CD4-positive, alpha-beta T cell treated with Interleukin-17A for 1 hour (primary cell): ENCODE measurements at regions not wholly inside any gene's neighbourhood (a gene's known extent, or its start where the extent isn't known, plus 50 kb on each side); places are given as distances from the start of the nearest gene placed in this dataset.

Source experiments
- DNase-seq: peaks from one replicate; pipeline ENCODE4 v3.0.0-alpha.2; 2020

DNA sequence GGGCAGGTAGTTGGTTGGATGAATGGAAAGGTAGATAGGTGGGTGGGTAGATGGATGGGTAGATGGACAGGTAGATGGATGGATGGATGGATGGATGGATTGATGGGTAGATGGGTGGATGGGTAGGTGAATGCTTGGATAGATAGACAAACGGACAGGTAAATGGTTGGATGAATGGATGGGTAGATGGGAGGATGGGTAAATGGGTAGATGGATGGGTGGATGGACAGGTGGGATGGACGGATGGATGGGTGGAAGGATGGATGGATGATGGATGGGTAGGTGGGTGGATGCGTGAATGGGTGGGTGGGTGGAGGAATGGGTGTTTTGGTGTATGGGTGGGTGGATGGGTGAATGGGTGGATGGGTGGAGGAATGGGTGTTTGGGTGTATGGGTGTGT lies 50.1 kb upstream of the ASAP2 start:
- DNase-seq: no peak

- no peak for DNase-seq
Observed at GRCh38 chr2:9154061-9154460, 52.6 kb upstream of the ASAP2 start.

DNA sequence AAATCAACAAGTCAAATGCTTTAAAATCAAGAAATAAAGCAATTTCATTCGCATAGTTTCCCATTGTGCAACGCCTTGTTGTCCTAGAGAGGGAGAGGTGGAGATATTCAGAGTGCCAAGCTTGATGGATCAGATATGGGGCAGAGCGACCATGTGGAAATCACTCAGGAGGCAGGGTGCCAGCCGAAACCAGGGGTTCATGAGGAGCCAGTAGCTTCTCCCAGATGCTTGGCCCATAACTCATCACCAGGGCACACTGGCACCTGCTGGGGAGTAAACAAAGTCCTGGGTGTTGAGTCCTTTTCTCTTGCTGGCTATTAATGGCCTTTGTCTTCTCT lies 53.0 kb upstream of the ASAP2 start:
- DNase-seq: no peak

GRCh38 chr2:9152975-9153642 lies 53.5 kb upstream of the ASAP2 start:
- no peak for DNase-seq

GRCh38 chr2:9150906-9151305 lies 55.7 kb upstream of the ASAP2 start:
- no peak for DNase-seq

DNA sequence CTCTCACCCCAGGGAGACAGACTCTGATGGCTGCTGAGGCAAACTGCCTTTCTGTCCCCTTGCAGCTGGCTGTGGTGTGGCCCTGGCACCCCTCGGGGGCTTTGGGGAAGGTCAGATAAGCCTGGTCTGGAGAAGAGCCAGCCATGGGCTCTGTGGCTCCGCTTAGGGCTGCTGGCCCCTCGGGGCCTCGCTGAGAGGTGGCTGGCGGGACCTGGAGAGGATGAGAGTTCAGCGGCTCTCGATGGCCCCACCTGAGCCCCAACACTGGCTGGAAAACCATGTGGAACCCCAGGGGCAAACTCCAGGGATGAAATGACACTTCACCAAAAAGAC lies 56.1 kb upstream of the ASAP2 start:
- DNase-seq: no peak

GRCh38 chr2:9149726-9150567 lies 56.7 kb upstream of the ASAP2 start:
- no peak for DNase-seq

DNA sequence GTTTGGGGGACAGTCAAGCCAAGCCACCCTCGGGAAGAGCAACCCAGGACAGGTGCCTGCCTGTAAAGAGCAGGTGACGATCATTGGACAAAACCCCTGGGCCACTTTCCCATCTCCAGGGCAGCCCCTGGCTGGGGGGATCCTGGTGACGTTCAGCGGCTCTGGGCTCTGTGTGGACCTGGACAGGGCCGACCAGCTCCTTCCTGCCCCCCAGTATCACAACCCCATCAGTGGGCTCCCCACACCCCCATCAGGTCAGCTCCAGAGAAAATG lies 57.3 kb upstream of the ASAP2 start:
- DNase-seq: no peak

DNA sequence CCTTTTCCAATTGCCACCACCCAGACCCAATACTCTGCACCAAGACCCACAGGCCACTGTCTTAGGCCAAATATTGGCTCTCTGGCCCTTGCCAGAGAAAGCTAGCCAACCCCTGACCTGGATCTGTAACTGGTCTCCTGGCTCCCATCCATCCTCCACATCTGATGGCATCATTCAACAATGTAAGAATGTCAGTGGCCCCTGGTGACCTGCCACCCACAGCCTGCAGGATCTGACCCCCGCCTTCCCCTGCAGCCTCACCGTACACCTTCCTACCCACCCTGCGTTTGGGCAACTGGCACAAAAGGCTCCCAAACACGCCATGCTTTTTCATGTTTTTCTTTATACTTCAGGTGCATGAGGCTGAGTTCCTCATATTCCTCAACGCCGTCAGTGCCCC lies 60.0 kb upstream of the ASAP2 start:
- DNase-seq: no peak

GRCh38 chr2:9145752-9146430 lies 60.7 kb upstream of the ASAP2 start:
- DNase-seq: no peak

DNA sequence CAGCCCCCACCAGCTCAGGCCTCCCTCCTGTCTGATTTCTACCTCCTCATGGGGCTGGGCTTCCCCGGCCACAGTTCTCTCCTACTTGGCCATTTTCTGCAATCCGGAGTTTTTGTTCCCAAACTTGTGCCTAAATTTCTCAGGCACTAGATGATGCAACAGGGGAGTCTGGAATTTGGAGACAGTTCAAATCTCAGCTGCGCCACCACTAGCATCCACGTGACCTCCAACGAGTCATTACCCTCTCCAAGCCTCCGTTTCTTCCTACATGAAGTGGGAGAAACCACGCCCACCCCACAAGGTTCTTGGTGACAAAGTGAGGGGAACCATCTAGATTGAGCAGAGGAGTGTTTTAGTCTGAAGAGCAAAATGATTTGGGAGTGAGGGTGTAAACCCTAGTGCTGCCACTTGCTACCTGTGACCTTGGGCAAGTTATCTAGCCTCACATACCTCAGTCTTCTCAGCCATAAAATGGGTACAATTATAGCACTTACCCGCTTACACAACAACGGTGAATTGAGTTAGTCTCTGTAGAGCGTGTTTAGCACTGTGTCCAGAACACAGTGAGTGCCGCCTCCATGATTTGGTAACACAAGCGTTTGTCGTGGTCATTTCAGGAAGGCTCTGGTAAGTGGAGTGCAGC lies 61.4 kb upstream of the ASAP2 start:
- no peak for DNase-seq

- no peak for DNase-seq
Observed at GRCh38 chr2:9144617-9145016, 62.0 kb upstream of the ASAP2 start.

- DNase-seq: no peak
Observed at GRCh38 chr2:9144046-9144445, 62.6 kb upstream of the ASAP2 start.

GRCh38 chr2:9143264-9143815 lies 63.3 kb upstream of the ASAP2 start:
- DNase-seq: no peak

GRCh38 chr2:9142551-9143263 lies 63.9 kb upstream of the ASAP2 start:
- DNase-seq: peak; percentile 72

- DNase-seq: no peak
Observed at GRCh38 chr2:9141706-9142460, 64.7 kb upstream of the ASAP2 start.

- no peak for DNase-seq
Observed at GRCh38 chr2:9141091-9141667, 65.4 kb upstream of the ASAP2 start.

DNA sequence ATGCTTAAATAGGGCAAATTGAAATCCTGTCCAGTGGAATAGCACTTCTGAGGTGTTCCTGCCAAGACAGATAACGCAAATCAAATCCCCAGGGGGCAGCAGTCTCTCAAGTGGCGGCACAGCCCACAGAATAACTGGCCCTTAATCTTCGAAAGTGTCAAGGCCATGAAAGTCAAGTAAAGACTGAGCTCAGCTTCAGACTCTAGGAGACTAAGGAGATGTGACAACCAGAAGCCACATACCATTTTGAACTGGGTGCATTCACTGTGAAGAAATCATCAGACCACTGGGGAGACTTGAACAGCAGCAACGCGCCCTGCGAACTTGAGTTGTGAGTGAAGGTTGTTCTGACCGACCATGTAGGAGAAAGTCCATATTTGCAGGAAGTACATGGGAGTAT lies 66.0 kb upstream of the ASAP2 start:
- DNase-seq: no peak

DNA sequence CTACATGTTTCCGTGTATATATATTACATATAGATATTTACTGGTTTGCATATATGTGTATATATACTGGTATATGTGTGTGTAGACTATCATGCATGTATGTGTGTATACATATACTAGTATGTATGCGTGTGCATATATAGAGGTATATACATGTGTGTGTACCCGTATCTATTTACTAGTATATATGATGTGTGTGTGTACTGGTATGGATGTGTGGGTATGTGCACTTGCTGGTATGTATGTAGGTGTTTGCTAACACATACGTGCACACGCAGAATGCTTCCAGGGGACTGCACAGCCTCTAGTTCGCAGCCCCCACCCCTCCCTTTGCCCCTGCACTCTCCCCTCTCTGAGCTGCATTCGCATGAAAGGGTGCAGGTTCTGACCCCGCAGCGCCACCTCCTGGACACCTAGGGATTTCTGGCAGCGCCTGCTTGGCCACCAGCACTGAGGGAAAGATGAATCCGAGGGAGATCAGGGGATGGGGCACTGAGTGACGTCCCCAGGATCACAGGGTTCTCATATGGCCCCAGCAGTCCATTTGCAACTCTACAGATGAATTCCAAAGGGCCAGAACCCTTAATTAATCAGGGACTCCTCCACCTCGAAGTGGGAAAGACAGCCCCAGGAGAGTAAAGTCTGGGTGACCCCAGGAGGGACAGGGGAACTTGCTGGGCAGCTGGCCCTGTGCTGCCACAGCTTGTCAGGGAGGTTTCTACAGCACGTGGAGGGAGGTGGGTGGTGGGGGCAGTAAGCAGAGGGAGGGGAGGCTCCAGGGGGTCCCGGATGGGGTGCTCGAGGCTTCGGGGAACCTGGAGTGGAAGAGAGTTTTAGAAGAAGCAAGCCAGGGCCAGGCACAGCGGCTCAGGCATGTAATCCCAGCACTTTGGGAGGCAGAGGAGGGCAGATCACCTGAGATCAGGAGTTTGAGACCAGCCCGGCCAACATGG lies 66.8 kb upstream of the ASAP2 start:
- DNase-seq: peak; percentile 53

GRCh38 chr2:9137379-9138150 lies 69.0 kb upstream of the ASAP2 start:
- no peak for DNase-seq
